Ishikawa (cell line): ENCODE measurements at regions not wholly inside any gene's neighbourhood (a gene's known extent, or its start where the extent isn't known, plus 50 kb on each side); places are given as distances from the start of the nearest gene placed in this dataset.

Experiments used
- CREB1 ChIP-seq: IDR thresholded peaks from 2 replicates; pipeline ENCODE4 v1.6.1; 2012; ENCODE audit warnings: low read depth
- TEAD4 ChIP-seq: IDR thresholded peaks from 2 replicates; pipeline ENCODE4 v1.6.1; 2012
- TF ChIP-seq, protein P1 (sequence below): IDR thresholded peaks from 2 replicates; pipeline ENCODE4 v1.6.1; 2012

DNA sequence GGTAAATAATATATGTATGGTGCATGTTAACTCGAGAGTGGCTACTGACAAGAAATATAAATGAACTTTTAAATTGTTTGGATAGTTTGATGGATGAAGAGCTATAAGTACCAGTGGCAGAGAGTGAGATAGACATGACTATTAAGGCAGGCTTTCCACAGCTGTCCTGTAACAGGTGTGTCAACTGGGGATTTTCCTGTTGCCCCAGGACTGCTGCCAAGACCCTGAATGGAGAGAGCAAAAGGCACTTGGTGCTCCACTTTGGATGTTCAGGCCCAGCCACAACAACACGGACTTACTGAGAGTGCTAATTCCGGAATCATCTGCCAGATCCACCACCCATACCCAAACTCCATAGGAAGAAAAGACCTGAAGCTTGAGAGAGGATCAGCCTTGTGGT lies 215.1 kb downstream of the SEC61B start:
- TF ChIP-seq TEAD4: no peak
- TF ChIP-seq CREB1: no peak
- TF ChIP-seq, protein P1, sequence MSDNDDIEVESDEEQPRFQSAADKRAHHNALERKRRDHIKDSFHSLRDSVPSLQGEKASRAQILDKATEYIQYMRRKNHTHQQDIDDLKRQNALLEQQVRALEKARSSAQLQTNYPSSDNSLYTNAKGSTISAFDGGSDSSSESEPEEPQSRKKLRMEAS: no peak
